ENCODE measurements at regions not wholly inside any gene's neighbourhood (a gene's known extent, or its start where the extent isn't known, plus 50 kb on each side); places are given as distances from the start of the nearest gene placed in this dataset.

- no peaks in the 10 kb centered on the region for H3K4me1 ChIP-seq (ENCODE audit: low read depth)
- no peaks in the 10 kb centered on the region for H3K9me3 ChIP-seq
- no peak overlapping the region for H3K4me3 ChIP-seq
- DNase-seq (no peak), ATAC-seq (no peak)
- no peaks in the 10 kb centered on the region for H3K36me3 ChIP-seq (ENCODE audit: low read depth)
- intact Hi-C loops (cut with DNase I, micrococcal nuclease): no loop called here
- TF ChIP-seq, protein P1, sequence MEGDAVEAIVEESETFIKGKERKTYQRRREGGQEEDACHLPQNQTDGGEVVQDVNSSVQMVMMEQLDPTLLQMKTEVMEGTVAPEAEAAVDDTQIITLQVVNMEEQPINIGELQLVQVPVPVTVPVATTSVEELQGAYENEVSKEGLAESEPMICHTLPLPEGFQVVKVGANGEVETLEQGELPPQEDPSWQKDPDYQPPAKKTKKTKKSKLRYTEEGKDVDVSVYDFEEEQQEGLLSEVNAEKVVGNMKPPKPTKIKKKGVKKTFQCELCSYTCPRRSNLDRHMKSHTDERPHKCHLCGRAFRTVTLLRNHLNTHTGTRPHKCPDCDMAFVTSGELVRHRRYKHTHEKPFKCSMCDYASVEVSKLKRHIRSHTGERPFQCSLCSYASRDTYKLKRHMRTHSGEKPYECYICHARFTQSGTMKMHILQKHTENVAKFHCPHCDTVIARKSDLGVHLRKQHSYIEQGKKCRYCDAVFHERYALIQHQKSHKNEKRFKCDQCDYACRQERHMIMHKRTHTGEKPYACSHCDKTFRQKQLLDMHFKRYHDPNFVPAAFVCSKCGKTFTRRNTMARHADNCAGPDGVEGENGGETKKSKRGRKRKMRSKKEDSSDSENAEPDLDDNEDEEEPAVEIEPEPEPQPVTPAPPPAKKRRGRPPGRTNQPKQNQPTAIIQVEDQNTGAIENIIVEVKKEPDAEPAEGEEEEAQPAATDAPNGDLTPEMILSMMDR (IDR thresholded peaks at IDR 0.05): no peak
Observed at GRCh38 chr4:155506745-155507144, 130.0 kb upstream of the MAP9 start.

- Histone ChIP-seq H3K4me3 (no peak overlapping the region), H3K36me3 (ENCODE audit: low read depth) (no peaks in the 10 kb centered on the region), H3K4me1 (ENCODE audit: low read depth) (no peaks in the 10 kb centered on the region), H3K9me3 (no peaks in the 10 kb centered on the region)
- intact Hi-C loops (cut with DNase I, micrococcal nuclease): no loop called here
- ATAC-seq (no peak), DNase-seq (no peak)
- TF ChIP-seq, protein P1 (IDR thresholded peaks at IDR 0.05): no peak
Observed at GRCh38 chr4:155505321-155505720, 128.6 kb upstream of the MAP9 start.

- ATAC-seq: no peak
- TF ChIP-seq, protein P1 (IDR thresholded peaks at IDR 0.05): no peak
- intact Hi-C loops (cut with DNase I, micrococcal nuclease): no loop called here
- no peaks in the 10 kb centered on the region for H3K9me3 ChIP-seq
- DNase-seq: no peak
- no peaks in the 10 kb centered on the region for H3K36me3 ChIP-seq (ENCODE audit: low read depth)
- no peaks in the 10 kb centered on the region for H3K4me1 ChIP-seq (ENCODE audit: low read depth)
- H3K4me3 ChIP-seq: no peak overlapping the region
Observed at GRCh38 chr4:155497306-155497705, 120.5 kb upstream of the MAP9 start.

- H3K9me3 ChIP-seq: no peaks in the 10 kb centered on the region
- TF ChIP-seq, protein P1 (IDR thresholded peaks at IDR 0.05): no peak
- H3K4me1 ChIP-seq (ENCODE audit: low read depth): no peaks in the 10 kb centered on the region
- H3K36me3 ChIP-seq (ENCODE audit: low read depth): no peaks in the 10 kb centered on the region
- DNase-seq (no peak), ATAC-seq (no peak)
- no peak overlapping the region for H3K4me3 ChIP-seq
- intact Hi-C loops (cut with DNase I, micrococcal nuclease): no loop called here
Observed at GRCh38 chr4:155496294-155496626, 119.5 kb upstream of the MAP9 start.

DNA sequence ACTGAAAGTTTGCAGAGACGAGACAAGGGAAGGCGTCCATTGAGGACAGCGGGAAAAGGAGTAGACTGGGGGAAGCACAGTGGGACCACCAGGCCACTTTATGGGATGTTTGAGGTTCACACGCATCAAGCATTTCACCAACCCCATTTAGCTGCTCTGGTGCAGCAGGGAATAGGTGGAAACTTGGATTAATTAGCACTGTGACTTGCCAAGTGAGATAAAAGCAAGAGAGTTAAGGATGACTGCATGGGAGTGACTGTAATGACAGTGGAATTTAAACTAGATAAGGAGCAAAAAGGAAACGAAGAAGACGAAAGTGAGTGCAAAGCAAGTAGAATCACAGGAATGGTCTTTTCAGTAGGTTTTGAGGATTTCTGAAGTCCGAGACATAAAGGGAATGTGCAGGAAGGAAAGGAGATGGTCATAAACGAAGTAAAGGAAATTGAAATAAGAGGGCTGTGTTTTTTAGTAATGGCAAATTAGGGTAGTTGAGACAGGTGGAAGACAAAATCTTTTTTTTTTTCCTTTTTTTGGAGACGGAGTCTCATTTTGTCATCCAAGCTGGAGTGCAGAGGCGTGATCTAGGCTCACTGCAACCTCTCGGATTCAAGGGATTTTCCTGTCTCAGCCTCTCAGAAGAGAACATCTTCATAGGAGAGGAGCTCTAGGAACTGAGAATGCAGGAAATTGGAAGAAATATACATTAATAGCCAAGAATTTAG, 119.0 kb upstream of the MAP9 start:
- no peaks in the 10 kb centered on the region for H3K9me3 ChIP-seq
- TF ChIP-seq, protein P1 (IDR thresholded peaks at IDR 0.05): no peak
- no peaks in the 10 kb centered on the region for H3K36me3 ChIP-seq (ENCODE audit: low read depth)
- DNase-seq (no peak), ATAC-seq (no peak)
- intact Hi-C loops (cut with DNase I, micrococcal nuclease): no loop called here
- no peak overlapping the region for H3K4me3 ChIP-seq
- H3K4me1 ChIP-seq (ENCODE audit: low read depth): no peaks in the 10 kb centered on the region

All from mucosa of descending colon (tissue), 3 donors.